Endothelial cell of umbilical vein (primary cell): ENCODE measurements at regions not wholly inside any gene's neighbourhood (a gene's known extent, or its start where the extent isn't known, plus 50 kb on each side); places are given as distances from the start of the nearest gene placed in this dataset.

ENCODE experiments used
- BruUV-seq: library from RNA; stranded (reverse); fragments of 400-500 nt; replicated peaks from 2 replicates; lab custom pipeline; 2021; lab: Mats Ljungman, UMichigan
- CTCF ChIA-PET: fragments of 300-600, 350-600 bp; sonication (Branson Sonifier 250); formaldehyde crosslinking; loops from one replicate; lab custom pipeline; 2021; ENCODE audit warnings: antibody characterized with exemption, inconsistent platforms; lab: Charles Lee
- POLR2A ChIA-PET: fragments of 300-600, 350-600 bp; sonication (Branson Sonifier 250); formaldehyde crosslinking; loops from one replicate; lab custom pipeline; 2021; ENCODE audit warnings: antibody characterized with exemption, inconsistent platforms; lab: Charles Lee
- DNase-seq: peaks from one replicate; pipeline ENCODE4 v3.0.0-alpha.2; 2011; ENCODE audit warnings: low read depth, low spot score
- FAIRE-seq: peaks from 2 replicates; lab custom pipeline; 2011; peaks lifted over from hg19 to GRCh38; lab: Jason Lieb, UNC
- H2AFZ ChIP-seq: 2 replicates; pipeline ENCODE4 v1.6.0; 2012; ENCODE audit warnings: low read depth, low read length, control low read depth, inconsistent platforms
- H3K27ac ChIP-seq: 2 replicates; pipeline ENCODE4 v1.5.1; 2011; ENCODE audit warnings: low read depth, mild to moderate bottlenecking, control low read depth, low read length, moderate library complexity; ENCODE audit not compliant: insufficient read depth
- H3K27me3 ChIP-seq, 2 experiments: 2 replicates each; pipeline versions ENCODE4 v1.6.0 to v1.6.1; 2011; ENCODE audit warnings: low read length in 2 of 2, mixed read lengths in 1 of 2; ENCODE audit not compliant: control insufficient read depth in 2 of 2, insufficient read depth in 2 of 2
- H3K36me3 ChIP-seq, 2 experiments: 2 replicates in 1 of 2; 3 replicates in 1 of 2; pipeline ENCODE4 v1.5.1; 2011; ENCODE audit warnings: low read length in 2 of 2, mild to moderate bottlenecking in 1 of 2, moderate library complexity in 1 of 2; ENCODE audit not compliant: control insufficient read depth in 2 of 2, insufficient read depth in 2 of 2; ENCODE audit errors: extremely low read depth in 1 of 2
- H3K4me1 ChIP-seq: 3 replicates; pipeline ENCODE4 v1.5.1; 2011; ENCODE audit warnings: mild to moderate bottlenecking, low read length; ENCODE audit not compliant: control insufficient read depth, insufficient read depth; ENCODE audit errors: extremely low read depth
- H3K4me2 ChIP-seq: 2 replicates; pipeline ENCODE4 v1.6.1; 2011; ENCODE audit warnings: low read length, control low read depth, mixed read lengths; ENCODE audit not compliant: insufficient read depth
- H3K4me3 ChIP-seq, 3 experiments: fragments of 200-600 bp in 1 of 3; sonication (generic), shearing (Covaris generic) in 1 of 3; replicated peaks in 1 of 3; 2 replicates each; pipeline ENCODE4 v1.5.1; 2011 to 2016; ENCODE audit warnings: control low read depth in 3 of 3, low read length in 3 of 3, mild to moderate bottlenecking in 2 of 3, inconsistent platforms in 1 of 3, low read depth in 1 of 3, moderate library complexity in 1 of 3; ENCODE audit not compliant: insufficient read depth in 1 of 3
- H3K79me2 ChIP-seq: 2 replicates; pipeline ENCODE4 v1.6.0; 2012; ENCODE audit warnings: low read length, inconsistent platforms; ENCODE audit not compliant: control insufficient read depth, insufficient read depth
- H3K9ac ChIP-seq: replicated peaks from 2 replicates; pipeline ENCODE3; 2011; ENCODE audit warnings: low read length, control low read depth; ENCODE audit not compliant: insufficient read depth; ENCODE audit errors: extremely low read depth
- H3K9me1 ChIP-seq: replicated peaks from 3 replicates; pipeline ENCODE4 v1.6.0; 2011; ENCODE audit warnings: mild to moderate bottlenecking, low read length; ENCODE audit not compliant: control insufficient read depth, insufficient read depth; ENCODE audit errors: extremely low read depth
- H3K9me3 ChIP-seq: replicated peaks from 2 replicates; pipeline ENCODE4 v1.5.1; 2012; ENCODE audit warnings: low read length, inconsistent platforms; ENCODE audit not compliant: control insufficient read depth, insufficient read depth
- H4K20me1 ChIP-seq: replicated peaks from 2 replicates; pipeline ENCODE3; 2011; ENCODE audit warnings: mild to moderate bottlenecking, low read length; ENCODE audit not compliant: control insufficient read depth, insufficient read depth; ENCODE audit errors: extremely low read depth
- EZH2 ChIP-seq: IDR thresholded peaks from 2 replicates; pipeline ENCODE4 v1.6.1; 2012; ENCODE audit warnings: borderline replicate concordance, low read depth, mild to moderate bottlenecking, moderate library complexity, low read length, inconsistent platforms; ENCODE audit not compliant: severe bottlenecking
- FOS ChIP-seq: IDR thresholded peaks from 2 replicates; pipeline ENCODE4 v1.6.1; 2011; ENCODE audit warnings: mild to moderate bottlenecking, low read length, moderate library complexity, borderline replicate concordance; ENCODE audit not compliant: insufficient read depth
- GATA2 ChIP-seq: IDR thresholded peaks from 2 replicates; pipeline ENCODE4 v1.7.0; 2011; ENCODE audit warnings: low read depth, mild to moderate bottlenecking, moderate library complexity, mixed read lengths, low read length; ENCODE audit not compliant: insufficient read length, insufficient read depth
- JUN ChIP-seq: IDR thresholded peaks from 2 replicates; pipeline ENCODE4 v1.6.1; 2011; ENCODE audit warnings: borderline replicate concordance, low read depth; ENCODE audit not compliant: insufficient read length, insufficient read depth
- MAX ChIP-seq: IDR thresholded peaks from 2 replicates; pipeline ENCODE4 v1.6.1; 2011; ENCODE audit not compliant: insufficient read depth, insufficient read length
- MYC ChIP-seq: IDR thresholded peaks from one replicate; pipeline ENCODE4 v1.6.1; 2011; ENCODE audit warnings: mild to moderate bottlenecking, low read depth, low read length
- POLR2A ChIP-seq: IDR thresholded peaks from 2 replicates; pipeline ENCODE4 v1.6.1; 2012; ENCODE audit warnings: low read depth, mild to moderate bottlenecking, control low read depth, low read length
- POLR2AphosphoS5 ChIP-seq: IDR thresholded peaks from 2 replicates; pipeline ENCODE4 v1.6.1; 2012; ENCODE audit warnings: low read depth, mild to moderate bottlenecking, control low read depth, low read length, moderate library complexity; ENCODE audit not compliant: insufficient read depth
- dilution Hi-C: fragments of 300-500 bp; cut with MboI; formaldehyde crosslinking; loops from one replicate; pipeline ENCODE4 v1.15.0; 2019; ENCODE audit warnings: low sequenced_read_pairs; ENCODE audit not compliant: extremely low pct_ligation_motif_present
- intact Hi-C: fragments of 100-400 bp; cut with micrococcal nuclease; formaldehyde crosslinking; loops from one replicate; pipeline ENCODE4 v1.10.0; 2022
- TF ChIP-seq, protein P1 (sequence below), 2 donors: IDR thresholded peaks; 1 replicate in 1 of 2; 2 replicates in 1 of 2; pipeline ENCODE4 v1.5.1; 2011; ENCODE audit warnings: low read length in 2 of 2, mild to moderate bottlenecking in 2 of 2, moderate library complexity in 2 of 2, control low read depth in 1 of 2, inconsistent platforms in 1 of 2, low read depth in 1 of 2; ENCODE audit not compliant: insufficient read depth in 1 of 2; ENCODE audit errors: extremely low read depth in 1 of 2

GRCh38 chr2:763766-764525, 86.7 kb upstream of the TMEM18 start:
- Histone ChIP-seq H3K36me3 (no peaks in the 10 kb centered on the region), H3K4me3 (no peak overlapping the region), H3K9me1 (no peaks in the 10 kb centered on the region), H3K9ac (no peak overlapping the region), H3K4me1 (no peaks in the 10 kb centered on the region), H3K9me3 (peaks cover 4% of the 10 kb centered on the region), H3K79me2 (no peaks in the 10 kb centered on the region), H3K27ac (no peak overlapping the region), H3K4me2 (no peak overlapping the region), H4K20me1 (no peaks in the 10 kb centered on the region), H3K27me3 (no peaks in the 10 kb centered on the region), H2AFZ (no peak overlapping the region)
- TF ChIP-seq POLR2AphosphoS5 (no peak), FOS (no peak), GATA2 (no peak), POLR2A (no peak), MYC (no peak), MAX (no peak), EZH2 (no peak), JUN (no peak)
- TF ChIP-seq, protein P1, sequence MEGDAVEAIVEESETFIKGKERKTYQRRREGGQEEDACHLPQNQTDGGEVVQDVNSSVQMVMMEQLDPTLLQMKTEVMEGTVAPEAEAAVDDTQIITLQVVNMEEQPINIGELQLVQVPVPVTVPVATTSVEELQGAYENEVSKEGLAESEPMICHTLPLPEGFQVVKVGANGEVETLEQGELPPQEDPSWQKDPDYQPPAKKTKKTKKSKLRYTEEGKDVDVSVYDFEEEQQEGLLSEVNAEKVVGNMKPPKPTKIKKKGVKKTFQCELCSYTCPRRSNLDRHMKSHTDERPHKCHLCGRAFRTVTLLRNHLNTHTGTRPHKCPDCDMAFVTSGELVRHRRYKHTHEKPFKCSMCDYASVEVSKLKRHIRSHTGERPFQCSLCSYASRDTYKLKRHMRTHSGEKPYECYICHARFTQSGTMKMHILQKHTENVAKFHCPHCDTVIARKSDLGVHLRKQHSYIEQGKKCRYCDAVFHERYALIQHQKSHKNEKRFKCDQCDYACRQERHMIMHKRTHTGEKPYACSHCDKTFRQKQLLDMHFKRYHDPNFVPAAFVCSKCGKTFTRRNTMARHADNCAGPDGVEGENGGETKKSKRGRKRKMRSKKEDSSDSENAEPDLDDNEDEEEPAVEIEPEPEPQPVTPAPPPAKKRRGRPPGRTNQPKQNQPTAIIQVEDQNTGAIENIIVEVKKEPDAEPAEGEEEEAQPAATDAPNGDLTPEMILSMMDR (IDR thresholded peaks at IDR 0.05; ENCODE audit: extremely low read depth in 1 of 2, insufficient read depth in 1 of 2, low read depth in 1 of 2, low read length in 2 of 2): no peak
- FAIRE-seq (no peak), DNase-seq (no peak)
- intact Hi-C loops (no loop called here), dilution Hi-C loops (no loop called here)
- BruUV-seq: no TSS peak
- ChIA-PET CTCF (no interaction called here), POLR2A (no interaction called here)
